ENCODE measurements at regions not wholly inside any gene's neighbourhood (a gene's known extent, or its start where the extent isn't known, plus 50 kb on each side); places are given as distances from the start of the nearest gene placed in this dataset.

DNA sequence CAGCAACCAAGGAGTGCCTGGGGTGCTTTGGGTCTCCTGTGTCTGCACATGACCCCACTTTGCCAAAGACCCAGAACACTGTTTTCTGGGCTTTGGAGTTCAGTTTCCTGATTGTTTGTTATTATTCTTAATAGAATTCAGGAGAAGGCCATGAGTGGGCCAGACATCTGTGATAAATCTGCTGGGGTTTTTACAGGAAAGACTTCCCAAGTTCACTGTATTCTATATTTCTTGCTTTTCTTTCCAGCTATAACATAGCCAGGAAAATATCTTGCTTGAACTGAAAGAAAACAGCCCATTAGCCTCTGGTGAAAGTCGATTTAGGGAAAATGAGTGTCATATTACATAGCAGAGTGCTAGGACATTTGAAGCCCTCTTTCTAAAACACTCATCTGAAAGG, 345.1 kb upstream of the USP24 start:
- H3K4me1 Mint-ChIP-seq: no peaks in the 10 kb centered on the region
- no CpG with 5 or more reads among the region's 1 CpG for WGBS (ENCODE audit: insufficient coverage)
- H3K4me1 ChIP-seq (ENCODE audit: control insufficient read depth in 1 of 2, extremely low read depth in 1 of 2, insufficient read depth in 2 of 2, low read length in 2 of 2): no peaks in the 10 kb centered on the region
- DNase-seq (no peak), ATAC-seq (replicated peaks in 1 of 4) (no peak)
- peaks cover 0 to 2% of the 10 kb centered on the region in 2 donors for H3K27me3 Mint-ChIP-seq
- H3K36me3 ChIP-seq (ENCODE audit: control insufficient read depth in 2 of 2, extremely low read depth in 1 of 2, insufficient read depth in 1 of 2, low read length in 1 of 2): no peaks in the 10 kb centered on the region
- CTCF ChIA-PET: no interaction called here
- no peaks in the 10 kb centered on the region for H3K9me3 ChIP-seq
- no peaks in the 10 kb centered on the region for H3K36me3 Mint-ChIP-seq
- H3K4me3 ChIP-seq (ENCODE audit: control insufficient read depth in 1 of 2, extremely low read depth in 1 of 2, low read length in 1 of 2): no peak overlapping the region
- H3K27ac ChIP-seq (ENCODE audit: low read length): no peak overlapping the region
- H3K27ac Mint-ChIP-seq: no peak overlapping the region
- H3K9me3 Mint-ChIP-seq: no peaks in the 10 kb centered on the region
- no peak overlapping the region for H3K4me3 Mint-ChIP-seq
- no peaks in the 10 kb centered on the region for H3K27me3 ChIP-seq (replicated peaks in 1 of 2; ENCODE audit: control insufficient read depth in 2 of 2, extremely low read depth in 1 of 2, insufficient read depth in 2 of 2, low read length in 1 of 2)
- POLR2A ChIA-PET: interaction anchor here in 1 of 2 donors (0.7 kb wide), 1 partner anchor 54 kb away, joined by 3 read pairs; no protein-coding TSS in a partner anchor

DNA sequence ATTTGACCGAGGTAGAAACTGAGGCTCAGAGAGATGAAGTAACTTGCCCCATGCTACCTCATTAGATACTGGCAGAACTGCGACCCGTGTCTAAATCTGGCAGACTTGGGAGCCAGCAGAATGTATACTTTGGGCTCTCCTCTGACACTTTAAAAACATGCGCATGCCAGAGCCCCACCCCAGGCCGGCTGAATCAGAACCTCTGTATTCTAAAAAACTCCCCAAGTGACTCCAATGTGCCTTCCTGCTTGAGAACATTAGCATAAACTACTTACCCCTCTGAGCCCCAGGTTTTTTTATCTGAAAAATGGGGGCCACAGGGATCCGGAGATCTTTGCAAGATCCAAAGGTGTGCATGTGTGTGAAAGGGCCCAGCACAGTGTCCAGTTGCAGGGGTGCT, 344.7 kb upstream of the USP24 start:
- Mint-ChIP-seq H3K9me3 (no peaks in the 10 kb centered on the region), H3K27ac (no peak overlapping the region), H3K36me3 (no peaks in the 10 kb centered on the region), H3K27me3 (peaks cover 0 to 2% of the 10 kb centered on the region in 2 donors), H3K4me1 (no peaks in the 10 kb centered on the region), H3K4me3 (no peak overlapping the region)
- no peak for ATAC-seq (replicated peaks in 1 of 4)
- H3K27me3 ChIP-seq (replicated peaks in 1 of 2; ENCODE audit: control insufficient read depth in 2 of 2, extremely low read depth in 1 of 2, insufficient read depth in 2 of 2, low read length in 1 of 2): no peaks in the 10 kb centered on the region
- ChIA-PET POLR2A (no interaction called here), CTCF (no interaction called here)
- no peaks in the 10 kb centered on the region for H3K36me3 ChIP-seq (ENCODE audit: control insufficient read depth in 2 of 2, extremely low read depth in 1 of 2, insufficient read depth in 1 of 2, low read length in 1 of 2)
- no peak overlapping the region for H3K4me3 ChIP-seq (ENCODE audit: control insufficient read depth in 1 of 2, extremely low read depth in 1 of 2, low read length in 1 of 2)
- no peaks in the 10 kb centered on the region for H3K9me3 ChIP-seq
- no peak for DNase-seq
- no peak overlapping the region for H3K27ac ChIP-seq (ENCODE audit: low read length)
- H3K4me1 ChIP-seq (ENCODE audit: control insufficient read depth in 1 of 2, extremely low read depth in 1 of 2, insufficient read depth in 2 of 2, low read length in 2 of 2): no peaks in the 10 kb centered on the region
- WGBS (ENCODE audit: insufficient coverage): 94% methylated on average over 3 of the region's 6 CpGs

DNA sequence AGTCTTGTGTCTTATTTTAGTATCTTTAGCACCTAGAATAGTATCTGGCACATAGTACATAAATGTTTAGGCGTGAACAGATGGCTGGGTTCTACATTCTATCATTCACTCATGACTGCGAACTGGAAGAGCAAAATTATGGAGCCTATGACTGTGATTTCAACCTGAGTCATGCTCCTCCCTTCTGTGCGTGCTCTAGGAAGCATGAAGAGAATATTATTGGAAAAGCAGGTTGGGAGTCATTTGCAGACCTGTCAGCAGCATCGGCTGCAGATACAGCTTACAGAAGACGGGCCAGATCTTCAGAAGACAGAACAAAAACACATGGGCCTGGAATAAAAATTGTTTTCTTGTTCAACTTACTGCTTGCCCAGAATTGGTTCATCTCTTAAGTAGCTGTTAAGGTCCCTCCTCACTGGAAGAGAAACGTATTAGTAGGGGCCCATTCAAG, 344.0 kb upstream of the USP24 start:
- Mint-ChIP-seq H3K9me3 (no peaks in the 10 kb centered on the region), H3K27ac (no peak overlapping the region), H3K4me3 (no peak overlapping the region), H3K36me3 (no peaks in the 10 kb centered on the region), H3K4me1 (no peaks in the 10 kb centered on the region), H3K27me3 (peaks cover 0 to 2% of the 10 kb centered on the region in 2 donors)
- ChIA-PET CTCF (no interaction called here), POLR2A (no interaction called here)
- no peak overlapping the region for H3K4me3 ChIP-seq (ENCODE audit: control insufficient read depth in 1 of 2, extremely low read depth in 1 of 2, low read length in 1 of 2)
- no peak for DNase-seq
- no peaks in the 10 kb centered on the region for H3K4me1 ChIP-seq (ENCODE audit: control insufficient read depth in 1 of 2, extremely low read depth in 1 of 2, insufficient read depth in 2 of 2, low read length in 2 of 2)
- no peaks in the 10 kb centered on the region for H3K27me3 ChIP-seq (replicated peaks in 1 of 2; ENCODE audit: control insufficient read depth in 2 of 2, extremely low read depth in 1 of 2, insufficient read depth in 2 of 2, low read length in 1 of 2)
- no peaks in the 10 kb centered on the region for H3K36me3 ChIP-seq (ENCODE audit: control insufficient read depth in 2 of 2, extremely low read depth in 1 of 2, insufficient read depth in 1 of 2, low read length in 1 of 2)
- 100% methylated on average over 2 of the region's 6 CpGs for WGBS (ENCODE audit: insufficient coverage)
- H3K9me3 ChIP-seq: no peaks in the 10 kb centered on the region
- no peak for ATAC-seq (replicated peaks in 1 of 4)
- H3K27ac ChIP-seq (ENCODE audit: low read length): no peak overlapping the region

DNA sequence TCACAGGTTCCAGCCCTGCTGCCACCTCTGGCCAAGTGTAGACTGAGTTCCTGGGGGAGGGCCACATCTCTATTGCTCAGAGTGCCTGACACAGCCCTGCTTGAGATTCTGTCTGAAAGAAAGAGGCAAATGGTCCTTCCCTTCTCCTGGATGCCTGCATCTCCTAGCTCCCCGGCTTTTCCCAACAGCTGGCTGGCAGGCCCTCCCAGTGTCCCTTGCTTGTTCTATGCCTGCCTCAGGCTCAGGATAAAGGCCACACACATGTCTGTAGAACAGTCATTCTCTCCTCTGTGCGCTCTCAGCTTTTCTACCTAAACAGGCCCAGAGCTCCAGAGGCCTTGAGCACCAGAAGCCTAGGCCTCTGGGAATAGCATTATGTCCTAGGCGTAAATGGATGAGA, 343.4 kb upstream of the USP24 start:
- Histone ChIP-seq H3K27me3 (replicated peaks in 1 of 2; ENCODE audit: control insufficient read depth in 2 of 2, extremely low read depth in 1 of 2, insufficient read depth in 2 of 2, low read length in 1 of 2) (no peaks in the 10 kb centered on the region), H3K36me3 (ENCODE audit: control insufficient read depth in 2 of 2, extremely low read depth in 1 of 2, insufficient read depth in 1 of 2, low read length in 1 of 2) (no peaks in the 10 kb centered on the region), H3K27ac (ENCODE audit: low read length) (no peak overlapping the region), H3K9me3 (no peaks in the 10 kb centered on the region), H3K4me3 (ENCODE audit: control insufficient read depth in 1 of 2, extremely low read depth in 1 of 2, low read length in 1 of 2) (no peak overlapping the region), H3K4me1 (ENCODE audit: control insufficient read depth in 1 of 2, extremely low read depth in 1 of 2, insufficient read depth in 2 of 2, low read length in 2 of 2) (no peaks in the 10 kb centered on the region)
- ATAC-seq (replicated peaks in 1 of 4): no peak
- ChIA-PET POLR2A (no interaction called here), CTCF (no interaction called here)
- no peaks in the 10 kb centered on the region for H3K36me3 Mint-ChIP-seq
- WGBS (ENCODE audit: insufficient coverage): 93% methylated on average over 3 of the region's 3 CpGs
- H3K4me3 Mint-ChIP-seq: no peak overlapping the region
- H3K27ac Mint-ChIP-seq: no peak overlapping the region
- no peak for DNase-seq
- peaks cover 0 to 2% of the 10 kb centered on the region in 2 donors for H3K27me3 Mint-ChIP-seq
- no peaks in the 10 kb centered on the region for H3K4me1 Mint-ChIP-seq
- H3K9me3 Mint-ChIP-seq: no peaks in the 10 kb centered on the region

DNA sequence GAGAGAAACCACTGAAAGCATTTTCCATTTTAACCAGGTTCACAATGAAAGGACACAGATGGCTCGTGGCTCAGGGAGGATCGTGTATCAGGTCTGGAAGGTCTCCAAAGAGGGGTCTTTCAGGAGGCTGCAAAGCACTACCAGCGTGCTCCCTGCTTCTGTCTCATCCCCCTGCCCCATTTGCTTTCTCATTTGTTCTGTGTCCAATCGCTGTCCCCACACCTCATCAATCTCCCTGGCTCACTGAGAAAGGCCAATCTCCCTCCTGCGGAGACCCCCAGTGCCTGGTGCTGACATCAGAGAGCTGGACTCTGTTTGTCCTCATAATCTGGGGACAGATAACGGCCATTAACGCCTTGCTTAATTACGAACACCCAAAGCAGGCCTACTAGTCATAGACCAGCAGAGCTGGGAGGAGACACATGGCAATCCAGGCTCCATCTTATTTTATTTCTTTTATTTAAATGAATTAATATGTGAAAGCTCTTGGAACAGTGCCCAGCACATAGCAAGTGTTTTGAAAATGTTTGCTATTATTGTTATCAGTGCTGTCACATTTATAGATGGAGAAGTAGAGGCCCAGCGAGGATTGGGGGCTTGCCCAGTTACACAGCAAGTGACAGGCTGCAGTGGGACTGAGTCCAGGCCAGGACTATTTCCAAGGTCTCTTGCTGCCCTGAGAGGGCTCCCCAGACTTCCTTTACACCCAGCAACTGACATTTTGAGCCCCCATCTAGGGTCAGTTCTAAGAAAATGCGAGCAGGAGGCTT, 341.0 kb upstream of the USP24 start:
- Mint-ChIP-seq H3K36me3 (no peaks in the 10 kb centered on the region), H3K4me1 (no peaks in the 10 kb centered on the region), H3K27ac (no peak overlapping the region), H3K9me3 (no peaks in the 10 kb centered on the region), H3K4me3 (no peak overlapping the region), H3K27me3 (no peaks in the 10 kb centered on the region)
- DNase-seq (no peak), ATAC-seq (replicated peaks in 1 of 4) (no peak)
- H3K27ac ChIP-seq (ENCODE audit: low read length): no peak overlapping the region
- H3K36me3 ChIP-seq (ENCODE audit: control insufficient read depth in 2 of 2, extremely low read depth in 1 of 2, insufficient read depth in 1 of 2, low read length in 1 of 2): no peaks in the 10 kb centered on the region
- POLR2A ChIA-PET: no interaction called here
- no peak overlapping the region for H3K4me3 ChIP-seq (ENCODE audit: control insufficient read depth in 1 of 2, extremely low read depth in 1 of 2, low read length in 1 of 2)
- no peaks in the 10 kb centered on the region for H3K27me3 ChIP-seq (replicated peaks in 1 of 2; ENCODE audit: control insufficient read depth in 2 of 2, extremely low read depth in 1 of 2, insufficient read depth in 2 of 2, low read length in 1 of 2)
- CTCF ChIA-PET: no interaction called here
- H3K9me3 ChIP-seq: no peaks in the 10 kb centered on the region
- 69% methylated on average over 7 of the region's 10 CpGs for WGBS (ENCODE audit: insufficient coverage)
- no peaks in the 10 kb centered on the region for H3K4me1 ChIP-seq (ENCODE audit: control insufficient read depth in 1 of 2, extremely low read depth in 1 of 2, insufficient read depth in 2 of 2, low read length in 2 of 2)

DNA sequence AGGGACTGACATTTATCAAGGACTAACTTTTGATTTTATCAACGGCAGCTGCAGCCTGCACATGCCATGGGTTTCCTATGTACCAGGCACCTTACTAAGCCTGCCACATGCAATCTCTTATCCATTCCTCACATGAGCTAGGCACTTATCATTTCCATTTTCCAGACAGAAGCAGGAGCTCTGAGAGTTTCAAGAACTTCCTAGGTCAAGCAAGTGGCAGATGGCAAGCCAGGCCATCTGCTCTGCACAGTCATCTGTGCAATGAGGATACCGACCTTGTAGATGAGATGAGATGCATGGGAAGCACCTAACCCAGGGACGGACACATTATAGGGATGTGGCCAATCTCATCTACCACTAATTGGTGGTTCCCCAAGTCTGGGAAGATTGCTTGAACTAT, 339.4 kb upstream of the USP24 start:
- no peaks in the 10 kb centered on the region for H3K36me3 ChIP-seq (ENCODE audit: control insufficient read depth in 2 of 2, extremely low read depth in 1 of 2, insufficient read depth in 1 of 2, low read length in 1 of 2)
- H3K9me3 Mint-ChIP-seq: no peaks in the 10 kb centered on the region
- H3K27ac ChIP-seq (ENCODE audit: low read length): no peak overlapping the region
- WGBS (ENCODE audit: insufficient coverage): 83% methylated on average over 1 of the region's 3 CpGs
- POLR2A ChIA-PET: no interaction called here
- DNase-seq (no peak), ATAC-seq (replicated peaks in 1 of 4) (no peak)
- H3K4me1 ChIP-seq (ENCODE audit: control insufficient read depth in 1 of 2, extremely low read depth in 1 of 2, insufficient read depth in 2 of 2, low read length in 2 of 2): no peaks in the 10 kb centered on the region
- no peaks in the 10 kb centered on the region for H3K9me3 ChIP-seq
- H3K36me3 Mint-ChIP-seq: no peaks in the 10 kb centered on the region
- H3K27me3 ChIP-seq (replicated peaks in 1 of 2; ENCODE audit: control insufficient read depth in 2 of 2, extremely low read depth in 1 of 2, insufficient read depth in 2 of 2, low read length in 1 of 2): no peaks in the 10 kb centered on the region
- no peak overlapping the region for H3K4me3 Mint-ChIP-seq
- CTCF ChIA-PET: no interaction called here
- H3K4me3 ChIP-seq (ENCODE audit: control insufficient read depth in 1 of 2, extremely low read depth in 1 of 2, low read length in 1 of 2): no peak overlapping the region
- H3K27ac Mint-ChIP-seq: no peak overlapping the region
- no peaks in the 10 kb centered on the region for H3K27me3 Mint-ChIP-seq
- no peaks in the 10 kb centered on the region for H3K4me1 Mint-ChIP-seq

DNA sequence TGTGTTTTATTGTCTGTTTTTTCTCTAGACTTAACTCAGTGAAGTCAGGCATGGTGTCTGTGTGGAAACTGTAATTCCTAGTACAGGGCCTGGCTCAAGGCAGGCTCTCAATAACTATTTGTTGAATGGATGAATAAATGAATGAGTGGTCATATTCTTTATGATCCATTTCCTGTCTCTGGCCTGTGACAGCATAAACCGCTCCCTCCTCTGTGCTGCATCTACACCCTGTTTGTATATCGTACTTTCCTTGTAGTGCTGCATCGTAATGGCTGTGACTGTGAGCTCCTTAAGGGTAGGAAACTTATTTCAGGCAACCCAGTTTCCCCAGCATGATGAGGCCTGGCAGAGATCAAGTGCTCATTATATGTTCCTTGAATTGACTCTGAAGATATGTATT, 337.5 kb upstream of the USP24 start:
- ATAC-seq (replicated peaks in 1 of 4) (no peak), DNase-seq (no peak)
- Histone ChIP-seq H3K27me3 (replicated peaks in 1 of 2; ENCODE audit: control insufficient read depth in 2 of 2, extremely low read depth in 1 of 2, insufficient read depth in 2 of 2, low read length in 1 of 2) (no peaks in the 10 kb centered on the region), H3K9me3 (no peaks in the 10 kb centered on the region), H3K4me1 (ENCODE audit: control insufficient read depth in 1 of 2, extremely low read depth in 1 of 2, insufficient read depth in 2 of 2, low read length in 2 of 2) (no peaks in the 10 kb centered on the region), H3K36me3 (ENCODE audit: control insufficient read depth in 2 of 2, extremely low read depth in 1 of 2, insufficient read depth in 1 of 2, low read length in 1 of 2) (no peaks in the 10 kb centered on the region), H3K27ac (ENCODE audit: low read length) (no peak overlapping the region), H3K4me3 (ENCODE audit: control insufficient read depth in 1 of 2, extremely low read depth in 1 of 2, low read length in 1 of 2) (no peak overlapping the region)
- no peak overlapping the region for H3K4me3 Mint-ChIP-seq
- no peak overlapping the region for H3K27ac Mint-ChIP-seq
- H3K9me3 Mint-ChIP-seq: no peaks in the 10 kb centered on the region
- 80% methylated on average over 1 of the region's 3 CpGs for WGBS (ENCODE audit: insufficient coverage)
- CTCF ChIA-PET: no interaction called here
- POLR2A ChIA-PET: no interaction called here
- H3K36me3 Mint-ChIP-seq: no peaks in the 10 kb centered on the region
- peaks cover 0 to 4% of the 10 kb centered on the region in 2 donors for H3K27me3 Mint-ChIP-seq
- no peaks in the 10 kb centered on the region for H3K4me1 Mint-ChIP-seq
